Natural killer cell (primary cell): ENCODE measurements at regions not wholly inside any gene's neighbourhood (a gene's known extent, or its start where the extent isn't known, plus 50 kb on each side); places are given as distances from the start of the nearest gene placed in this dataset.
"Not testable (repeated sequence)": the region's sequence is repeated elsewhere in the genome, so short reads cannot be mapped to it uniquely, and the experiment has no call there.

Experiments
- ATAC-seq, 3 donors: fragments of 150-1000 bp in 2 of 3; fragments of 200-7000 bp in 1 of 3; cut with Tn5 transposase; 1 replicate in 1 of 3; 2 replicates in 2 of 3; pipeline ENCODE4 v1.10.0; 2021; ENCODE audit warnings: mild to moderate bottlenecking in 2 of 3, moderate library complexity in 2 of 3
- DNase-seq, 2 donors: peaks; one replicate each; pipeline versions ENCODE4 v3.0.0 to v3.0.0-alpha.2; 2013 to 2021; ENCODE audit warnings: mixed read lengths in 1 of 2
- H3K27ac ChIP-seq: one replicate; pipeline ENCODE4 v1.5.1; 2013; ENCODE audit warnings: mild to moderate bottlenecking, low read length
- H3K27me3 ChIP-seq: one replicate; pipeline ENCODE4 v1.6.1; 2013; ENCODE audit warnings: low read length; ENCODE audit not compliant: control insufficient read depth, insufficient read depth
- H3K36me3 ChIP-seq: one replicate; pipeline ENCODE4 v1.6.1; 2013; ENCODE audit warnings: low read length; ENCODE audit not compliant: control insufficient read depth, insufficient read depth
- H3K4me1 ChIP-seq: one replicate; pipeline ENCODE4 v1.6.1; 2013; ENCODE audit warnings: low read length; ENCODE audit not compliant: control insufficient read depth, insufficient read depth
- H3K4me3 ChIP-seq: one replicate; pipeline ENCODE4 v1.5.1; 2013; ENCODE audit warnings: low read length
- H3K9me3 ChIP-seq: one replicate; pipeline ENCODE4 v1.6.1; 2013; ENCODE audit warnings: low read length; ENCODE audit not compliant: control insufficient read depth, insufficient read depth
- H3K27ac Mint-ChIP-seq, 2 donors: one replicate each; pipeline ENCODE4 v1.8.0; 2022; ENCODE audit warnings: mild to moderate bottlenecking in 2 of 2, mixed read lengths in 2 of 2, moderate library complexity in 1 of 2
- H3K27me3 Mint-ChIP-seq, 2 donors: one replicate each; pipeline ENCODE4 v1.8.0; 2022; ENCODE audit warnings: low read depth in 2 of 2, mixed read lengths in 2 of 2
- H3K36me3 Mint-ChIP-seq: one replicate; pipeline ENCODE4 v1.8.0; 2022; ENCODE audit warnings: mixed read lengths
- H3K4me1 Mint-ChIP-seq, 2 donors: one replicate each; pipeline ENCODE4 v1.8.0; 2022; ENCODE audit warnings: mixed read lengths in 2 of 2
- H3K4me3 Mint-ChIP-seq: one replicate; pipeline ENCODE4 v1.8.0; 2022; ENCODE audit warnings: mild to moderate bottlenecking, moderate library complexity, mixed read lengths
- H3K9me3 Mint-ChIP-seq, 2 donors: one replicate each; pipeline ENCODE4 v1.8.0; 2022; ENCODE audit warnings: mixed read lengths in 2 of 2
- CTCF ChIP-seq: fragments of 200-600 bp; IDR thresholded peaks from one replicate; pipeline ENCODE4 v1.8.0; 2022; ENCODE audit warnings: antibody characterized with exemption
- WGBS: methylation state at CpG from one replicate; pipeline ENCODE4 v1.1.7; 2013; ENCODE audit warnings: missing lambda C conversion rate; ENCODE audit not compliant: insufficient coverage; 5-methylcytosine and 5-hydroxymethylcytosine counted together
- intact Hi-C: fragments of 100-400 bp; cut with micrococcal nuclease; formaldehyde crosslinking; loops from one replicate; pipeline ENCODE4 v1.14.2; 2022

DNA sequence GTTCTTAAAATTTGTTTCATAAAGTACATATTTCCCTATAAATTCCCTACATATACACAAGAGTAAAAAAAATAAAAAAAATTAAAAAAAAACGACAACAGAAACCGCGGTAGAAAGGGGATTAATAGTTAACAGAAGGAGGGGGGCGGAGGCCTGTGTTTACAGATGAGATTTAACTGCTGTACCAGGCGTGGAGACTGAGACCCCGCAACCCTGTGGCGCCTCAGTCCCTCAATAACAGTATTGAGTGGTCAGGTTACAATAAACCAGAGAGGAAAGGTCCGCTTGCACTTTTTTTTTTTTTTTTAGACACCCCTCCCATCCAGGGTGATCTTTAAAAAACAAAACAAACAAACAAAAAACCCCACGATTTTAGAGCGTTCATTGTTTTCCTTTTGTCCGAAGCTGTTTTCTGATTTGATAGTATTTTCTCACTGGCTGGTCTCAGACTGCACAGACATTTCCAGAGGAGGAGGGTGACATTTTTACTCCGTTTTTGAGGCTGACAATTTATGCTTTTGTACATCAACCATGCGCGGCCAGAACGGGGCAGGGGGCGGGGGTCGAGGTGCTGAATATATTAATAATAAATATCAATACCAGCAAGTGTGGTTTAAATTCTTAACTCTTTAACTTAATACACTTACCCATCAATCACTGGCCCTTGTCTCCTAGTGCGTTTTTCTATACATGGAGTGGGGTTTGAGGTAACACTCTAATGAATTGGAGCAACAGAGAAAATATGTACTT lies 1223.9 kb downstream of the BRINP3 start:
- ATAC-seq (no peak), DNase-seq (no peak)
- H3K36me3 ChIP-seq = no peaks in the 10 kb centered on the region
- no peak overlapping the region for H3K27ac ChIP-seq
- H3K27me3 Mint-ChIP-seq = no peaks in the 10 kb centered on the region
- no peaks in the 10 kb centered on the region for H3K4me1 ChIP-seq
- WGBS = 74% methylated on average over 10 of the region's 18 CpGs
- H3K9me3 Mint-ChIP-seq = peaks cover 9 to 14% of the 10 kb centered on the region in 2 donors
- TF ChIP-seq CTCF = no peak
- no peak overlapping the region for H3K4me3 ChIP-seq
- H3K36me3 Mint-ChIP-seq = peaks cover 19% of the 10 kb centered on the region
- no peak overlapping the region for H3K4me3 Mint-ChIP-seq
- no peak overlapping the region for H3K27ac Mint-ChIP-seq
- H3K27me3 ChIP-seq = no peaks in the 10 kb centered on the region
- H3K9me3 ChIP-seq = peaks cover 20% of the 10 kb centered on the region
- intact Hi-C loops = no loop called here
- no peaks in the 10 kb centered on the region for H3K4me1 Mint-ChIP-seq

DNA sequence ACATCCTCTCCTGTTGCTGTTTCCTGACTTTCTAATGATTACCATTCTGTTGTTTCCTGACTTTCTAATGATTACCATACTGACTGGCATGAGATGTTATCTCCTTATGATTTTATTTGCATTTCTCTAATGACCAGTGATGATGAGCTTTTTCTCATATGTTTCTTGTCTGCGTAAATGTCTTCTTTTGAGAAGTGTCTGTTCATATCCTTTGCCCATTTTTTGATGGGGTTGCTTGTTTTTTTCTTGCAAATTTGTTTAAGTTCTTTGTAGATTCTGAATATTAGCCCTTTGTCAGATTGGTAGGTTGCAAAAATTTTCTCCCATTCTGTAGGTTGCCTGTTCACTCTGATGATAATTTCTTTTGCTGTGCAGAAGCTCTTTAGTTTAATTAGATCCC lies 1216.5 kb downstream of the BRINP3 start:
- WGBS = 89% methylated on average over 1 of the region's 1 CpG
- H3K27ac ChIP-seq, DNase-seq, H3K4me3 Mint-ChIP-seq, H3K27ac Mint-ChIP-seq, H3K4me3 ChIP-seq, H3K4me1 Mint-ChIP-seq, intact Hi-C loops, H3K9me3 ChIP-seq, H3K36me3 ChIP-seq, H3K27me3 ChIP-seq, H3K27me3 Mint-ChIP-seq, ATAC-seq, H3K4me1 ChIP-seq: not testable (repeated sequence)
- H3K36me3 Mint-ChIP-seq = peaks cover 31% of the 10 kb centered on the region
- peaks cover 10 to 13% of the 10 kb centered on the region in 2 donors for H3K9me3 Mint-ChIP-seq

- H3K4me3 ChIP-seq = no peak overlapping the region
- H3K27me3 ChIP-seq = no peaks in the 10 kb centered on the region
- H3K9me3 Mint-ChIP-seq = peaks cover 5 to 19% of the 10 kb centered on the region in 2 donors
- no peak for ATAC-seq
- H3K36me3 Mint-ChIP-seq = no peaks in the 10 kb centered on the region
- WGBS = 79% methylated on average over 2 of the region's 2 CpGs
- H3K36me3 ChIP-seq = no peaks in the 10 kb centered on the region
- H3K4me1 ChIP-seq = no peaks in the 10 kb centered on the region
- TF ChIP-seq CTCF = no peak
- intact Hi-C loops = no loop called here
- H3K9me3 ChIP-seq = peaks cover 31% of the 10 kb centered on the region
- DNase-seq = no peak
- no peak overlapping the region for H3K27ac ChIP-seq
- no peaks in the 10 kb centered on the region for H3K4me1 Mint-ChIP-seq
- H3K27ac Mint-ChIP-seq = no peak overlapping the region
- H3K4me3 Mint-ChIP-seq = no peak overlapping the region
- no peaks in the 10 kb centered on the region for H3K27me3 Mint-ChIP-seq
These were observed 1208.7 kb downstream of the BRINP3 start for GRCh38 chr1:189269011-189269410.

GRCh38 chr1:189274267-189274666 lies 1203.4 kb downstream of the BRINP3 start:
- Mint-ChIP-seq H3K4me3 (no peak overlapping the region), H3K27ac (no peak overlapping the region), H3K4me1 (no peaks in the 10 kb centered on the region), H3K27me3 (no peaks in the 10 kb centered on the region), H3K9me3 (peaks cover 7 to 14% of the 10 kb centered on the region in 2 donors), H3K36me3 (no peaks in the 10 kb centered on the region)
- DNase-seq (no peak), ATAC-seq (no peak)
- TF ChIP-seq CTCF = no peak
- no peaks in the 10 kb centered on the region for H3K4me1 ChIP-seq
- H3K9me3 ChIP-seq = peaks cover 7% of the 10 kb centered on the region
- H3K4me3 ChIP-seq = no peak overlapping the region
- no peaks in the 10 kb centered on the region for H3K36me3 ChIP-seq
- no peaks in the 10 kb centered on the region for H3K27me3 ChIP-seq
- no peak overlapping the region for H3K27ac ChIP-seq
- WGBS = no CpG with 5 or more reads among the region's 1 CpG
- intact Hi-C loops = no loop called here
